HL-60 (cell line): ENCODE measurements at regions not wholly inside any gene's neighbourhood (a gene's known extent, or its start where the extent isn't known, plus 50 kb on each side); places are given as distances from the start of the nearest gene placed in this dataset.

Experiments used
- DNase-seq, 2 experiments: peaks; one replicate each; pipeline ENCODE4 v3.0.0-alpha.2; 2010 to 2020; ENCODE audit warnings: low read depth in 1 of 2, low spot score in 1 of 2
- H3K27ac ChIP-seq: fragments of 250-450 bp; sonication (Bioruptor Pico); replicated peaks from 2 replicates; pipeline ENCODE4 v1.5.1; 2020; ENCODE audit warnings: mild to moderate bottlenecking, moderate library complexity
- H3K27me3 ChIP-seq: fragments of 250-450 bp; sonication (Bioruptor Pico); 2 replicates; pipeline ENCODE4 v1.5.1; 2021; ENCODE audit warnings: mild to moderate bottlenecking, moderate library complexity; ENCODE audit not compliant: insufficient read depth, poor library complexity, severe bottlenecking
- H3K4me3 ChIP-seq: replicated peaks from 2 replicates; pipeline ENCODE4 v1.5.1; 2011; ENCODE audit warnings: mild to moderate bottlenecking, control low read depth, low read length; ENCODE audit not compliant: insufficient read depth
- CTCF ChIP-seq: IDR thresholded peaks from one replicate; pipeline ENCODE4 v1.5.1; 2011; ENCODE audit warnings: low read length, control low read depth, inconsistent platforms; ENCODE audit not compliant: insufficient read depth
- GABPA ChIP-seq: IDR thresholded peaks from 2 replicates; pipeline ENCODE4 v1.6.1; 2012; ENCODE audit warnings: low read depth
- POLR2AphosphoS5 ChIP-seq: IDR thresholded peaks from 2 replicates; pipeline ENCODE4 v1.6.1; 2012; ENCODE audit warnings: low read depth
- REST ChIP-seq: IDR thresholded peaks from 2 replicates; pipeline ENCODE4 v1.6.1; 2012; ENCODE audit warnings: low read depth; ENCODE audit not compliant: insufficient replicate concordance
- SPI1 ChIP-seq: IDR thresholded peaks from 2 replicates; pipeline ENCODE4 v1.6.1; 2012; ENCODE audit warnings: low read depth, mild to moderate bottlenecking, borderline replicate concordance

GRCh38 chr5:148880197-148880596 is 53.8 kb downstream of the ADRB2 start:
- Histone ChIP-seq H3K27ac (no peak overlapping the region), H3K27me3 (no peaks in the 10 kb centered on the region), H3K4me3 (no peak overlapping the region)
- DNase-seq = no peak
- TF ChIP-seq POLR2AphosphoS5 (no peak), CTCF (no peak), REST (no peak), GABPA (no peak), SPI1 (no peak)

- TF ChIP-seq POLR2AphosphoS5 (no peak), SPI1 (peak; percentile 11; the same call in 1 of the 2 replicates), GABPA (no peak), CTCF (no peak), REST (peak; percentile 80)
- H3K27me3 ChIP-seq = no peaks in the 10 kb centered on the region
- no peak overlapping the region for H3K27ac ChIP-seq
- peak in 1 of 2 experiments; percentile 24 for DNase-seq
- H3K4me3 ChIP-seq = no peak overlapping the region
Measured at GRCh38 chr5:148880696-148881095, 54.3 kb downstream of the ADRB2 start.

- H3K4me3 ChIP-seq = no peak overlapping the region
- no peaks in the 10 kb centered on the region for H3K27me3 ChIP-seq
- peak in 1 of 2 experiments; percentile 79 for DNase-seq
- H3K27ac ChIP-seq = no peak overlapping the region
- TF ChIP-seq GABPA = no peak
- peak; percentile 99 for TF ChIP-seq SPI1
Measured at GRCh38 chr5:148882332-148882731, 55.9 kb downstream of the ADRB2 start.

- no peak for DNase-seq
- Histone ChIP-seq H3K27ac (no peak overlapping the region), H3K27me3 (no peaks in the 10 kb centered on the region), H3K4me3 (no peak overlapping the region)
- no peak for TF ChIP-seq SPI1
Measured at GRCh38 chr5:148884339-148885020, 58.1 kb downstream of the ADRB2 start.
